Stomach (tissue), 8 donors: ENCODE measurements at regions not wholly inside any gene's neighbourhood (a gene's known extent, or its start where the extent isn't known, plus 50 kb on each side); places are given as distances from the start of the nearest gene placed in this dataset.
A peak's percentile ranks its signal among the peaks of the same experiment; 100 is the strongest.

ENCODE experiments used
- DNase-seq, 2 donors: peaks; one replicate each; pipeline versions ENCODE4 v3.0.0 to v3.0.0-alpha.2; 2013 to 2019
- H3K27ac ChIP-seq, 5 donors: fragments of 200-600 bp in 4 of 5; sonication (generic) in 4 of 5; one replicate each; pipeline ENCODE4 v1.5.1; 2013 to 2019; ENCODE audit warnings: mild to moderate bottlenecking in 1 of 5, moderate library complexity in 1 of 5
- H3K27me3 ChIP-seq, 3 donors: fragments of 200-600 bp; sonication (generic); one replicate each; pipeline ENCODE4 v1.5.1; 2017 to 2019; ENCODE audit warnings: mixed run types in 1 of 3
- H3K36me3 ChIP-seq, 4 donors: fragments of 200-600 bp; sonication (generic); 1 replicate in 3 of 4; 2 replicates in 1 of 4; pipeline ENCODE4 v1.5.1; 2016 to 2019
- H3K4me1 ChIP-seq, 4 donors: fragments of 200-600 bp; sonication (generic); one replicate each; pipeline ENCODE4 v1.5.1; 2016 to 2019
- H3K4me3 ChIP-seq, 4 donors: fragments of 200-600 bp; sonication (generic) in 3 of 4; one replicate each; pipeline ENCODE4 v1.5.1; 2016 to 2019; ENCODE audit warnings: mild to moderate bottlenecking in 1 of 4
- H3K9me3 ChIP-seq, 4 donors: fragments of 200-600 bp; sonication (generic); one replicate each; pipeline ENCODE4 v1.5.1; 2016 to 2019
- CTCF ChIP-seq, 7 experiments: fragments of 450-650 bp in 4 of 7; fragments of 200-600 bp in 3 of 7; sonication (generic) in 3 of 7; IDR thresholded peaks; one replicate each; pipeline ENCODE4 v1.5.1; 2016 to 2019; ENCODE audit warnings: antibody characterized with exemption in 7 of 7, control low read depth in 2 of 7, mild to moderate bottlenecking in 1 of 7
- EP300 ChIP-seq: sonication (generic); formaldehyde crosslinking; IDR thresholded peaks from one replicate; pipeline ENCODE4 v1.6.1; 2017; ENCODE audit warnings: antibody characterized with exemption
- POLR2A ChIP-seq, 4 donors: fragments of 450-650 bp; IDR thresholded peaks; one replicate each; pipeline ENCODE4 v1.6.1; 2016; ENCODE audit warnings: antibody characterized with exemption in 4 of 4, control low read depth in 2 of 4, mild to moderate bottlenecking in 1 of 4, moderate library complexity in 1 of 4
- POLR2AphosphoS5 ChIP-seq, 3 donors: sonication (generic); formaldehyde crosslinking; IDR thresholded peaks; one replicate each; pipeline ENCODE4 v1.6.1; 2016; ENCODE audit warnings: antibody characterized with exemption in 3 of 3
- WGBS, 5 donors: extraction: QIAGEN DNeasy Blood & Tissue Kit in 3 of 5; methylation state at CpG; one replicate each; pipeline versions ENCODE4 v1.1.5 to v1.1.7; 2013 to 2018; 5-methylcytosine and 5-hydroxymethylcytosine counted together
- intact Hi-C: fragments of 100-400 bp; cut with DNase I; formaldehyde crosslinking; loops from one replicate; pipeline ENCODE4 v1.15.1; 2023; ENCODE audit warnings: low total_unique reads
- donor health status: healthy with polysubstance abuse.
- donor health status: Bipolar disorder and iron deficiency.
- donor health status: healthy.

- Histone ChIP-seq H3K4me1 (peaks cover 4 to 34% (median 14%) of the 10 kb centered on the region in 4 donors), H3K4me3 (no peak overlapping the region), H3K9me3 (no peaks in the 10 kb centered on the region), H3K36me3 (no peaks in the 10 kb centered on the region), H3K27ac (peak overlapping the region in 4 of 5 donors; percentile 25 to 83 (median 60)), H3K27me3 (no peaks in the 10 kb centered on the region)
- DNase-seq: no peak
- 59 to 78% (median 70%) methylated on average over 6 of the region's 6 CpGs for WGBS, 5 donors
- intact Hi-C loops: no loop called here
- TF ChIP-seq POLR2A (IDR thresholded peaks at IDR 0.05) (no peak), EP300 (no peak), POLR2AphosphoS5 (IDR thresholded peaks at IDR 0.05) (no peak), CTCF (IDR thresholded peaks at IDR 0.05) (no peak)
These were observed 82.3 kb downstream of the CEBPB start for GRCh38 chr20:50272724-50273446.

GRCh38 chr20:50273601-50274491 is 83.2 kb downstream of the CEBPB start:
- no peak overlapping the region for H3K4me3 ChIP-seq
- TF ChIP-seq POLR2AphosphoS5 (IDR thresholded peaks at IDR 0.05): no peak
- no peak for TF ChIP-seq CTCF (IDR thresholded peaks at IDR 0.05)
- H3K9me3 ChIP-seq: no peaks in the 10 kb centered on the region
- H3K36me3 ChIP-seq: no peaks in the 10 kb centered on the region
- H3K27me3 ChIP-seq: no peaks in the 10 kb centered on the region
- intact Hi-C loops: no loop called here
- peaks cover 9 to 38% (median 21%) of the 10 kb centered on the region in 4 donors for H3K4me1 ChIP-seq
- peak overlapping the region in 4 of 5 donors; percentile 41 to 83 (median 60) for H3K27ac ChIP-seq
- no peak for DNase-seq
- 72 to 81% (median 81%) methylated on average over 19 of the region's 19 CpGs for WGBS, 5 donors

GRCh38 chr20:50274570-50275430 is 84.2 kb downstream of the CEBPB start:
- WGBS, 5 donors: 74 to 88% (median 79%) methylated on average over 14 to 21 of the region's 21 CpGs
- H3K9me3 ChIP-seq: no peaks in the 10 kb centered on the region
- H3K36me3 ChIP-seq: no peaks in the 10 kb centered on the region
- H3K27ac ChIP-seq: peak overlapping the region in 4 of 5 donors; percentile 29 to 83 (median 66)
- intact Hi-C loops: no loop called here
- DNase-seq: peak; percentile 54 to 55
- H3K4me1 ChIP-seq: peaks cover 12 to 46% (median 27%) of the 10 kb centered on the region in 4 donors
- TF ChIP-seq EP300: no peak
- TF ChIP-seq POLR2AphosphoS5 (IDR thresholded peaks at IDR 0.05): peak in 2 of 3 donors; percentile 1 to 31
- TF ChIP-seq CTCF (IDR thresholded peaks at IDR 0.05): no peak
- TF ChIP-seq POLR2A (IDR thresholded peaks at IDR 0.05): no peak
- no peaks in the 10 kb centered on the region for H3K27me3 ChIP-seq
- no peak overlapping the region for H3K4me3 ChIP-seq
